H7 (cell line): ENCODE measurements at regions not wholly inside any gene's neighbourhood (a gene's known extent, or its start where the extent isn't known, plus 50 kb on each side); places are given as distances from the start of the nearest gene placed in this dataset.

Experiments
- DNase-seq: peaks from one replicate; pipeline ENCODE4 v3.0.0; 2012
- H3K27me3 ChIP-seq: 2 replicates; pipeline ENCODE4 v1.6.0; 2011; ENCODE audit warnings: mild to moderate bottlenecking, low read length; ENCODE audit not compliant: control insufficient read depth, insufficient read depth
- H3K36me3 ChIP-seq: replicated peaks from 2 replicates; pipeline ENCODE4 v1.5.1; 2011; ENCODE audit warnings: low read length; ENCODE audit not compliant: control insufficient read depth, insufficient read depth
- H3K4me3 ChIP-seq: 2 replicates; pipeline ENCODE4 v1.5.1; 2011; ENCODE audit warnings: low read depth, mild to moderate bottlenecking, control low read depth, low read length, moderate library complexity; ENCODE audit not compliant: insufficient read depth

DNA sequence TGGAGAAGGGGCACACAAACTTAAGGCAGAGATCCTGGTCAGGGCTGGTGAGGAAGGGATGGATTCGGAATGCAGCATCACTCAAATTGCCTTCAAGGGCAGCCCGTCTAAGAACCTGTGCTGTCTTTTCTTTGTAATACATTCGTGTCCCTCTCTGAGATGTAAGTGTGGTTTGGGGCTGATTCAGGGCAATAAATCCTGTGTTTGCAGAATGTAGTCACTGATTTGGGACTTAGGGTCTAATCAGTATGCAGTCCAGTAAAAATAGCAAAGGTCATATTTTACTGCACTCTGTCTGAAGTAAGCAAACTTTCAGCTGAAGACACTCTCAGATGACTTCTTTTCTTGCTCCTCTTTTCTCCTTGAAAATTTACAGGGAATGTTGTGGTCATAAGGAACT is 93.8 kb upstream of the C1QTNF9B start:
- no peak for DNase-seq
- Histone ChIP-seq H3K4me3 (no peak overlapping the region), H3K36me3 (no peaks in the 10 kb centered on the region; the same call in 1 of the 2 replicates), H3K27me3 (no peaks in the 10 kb centered on the region)

DNA sequence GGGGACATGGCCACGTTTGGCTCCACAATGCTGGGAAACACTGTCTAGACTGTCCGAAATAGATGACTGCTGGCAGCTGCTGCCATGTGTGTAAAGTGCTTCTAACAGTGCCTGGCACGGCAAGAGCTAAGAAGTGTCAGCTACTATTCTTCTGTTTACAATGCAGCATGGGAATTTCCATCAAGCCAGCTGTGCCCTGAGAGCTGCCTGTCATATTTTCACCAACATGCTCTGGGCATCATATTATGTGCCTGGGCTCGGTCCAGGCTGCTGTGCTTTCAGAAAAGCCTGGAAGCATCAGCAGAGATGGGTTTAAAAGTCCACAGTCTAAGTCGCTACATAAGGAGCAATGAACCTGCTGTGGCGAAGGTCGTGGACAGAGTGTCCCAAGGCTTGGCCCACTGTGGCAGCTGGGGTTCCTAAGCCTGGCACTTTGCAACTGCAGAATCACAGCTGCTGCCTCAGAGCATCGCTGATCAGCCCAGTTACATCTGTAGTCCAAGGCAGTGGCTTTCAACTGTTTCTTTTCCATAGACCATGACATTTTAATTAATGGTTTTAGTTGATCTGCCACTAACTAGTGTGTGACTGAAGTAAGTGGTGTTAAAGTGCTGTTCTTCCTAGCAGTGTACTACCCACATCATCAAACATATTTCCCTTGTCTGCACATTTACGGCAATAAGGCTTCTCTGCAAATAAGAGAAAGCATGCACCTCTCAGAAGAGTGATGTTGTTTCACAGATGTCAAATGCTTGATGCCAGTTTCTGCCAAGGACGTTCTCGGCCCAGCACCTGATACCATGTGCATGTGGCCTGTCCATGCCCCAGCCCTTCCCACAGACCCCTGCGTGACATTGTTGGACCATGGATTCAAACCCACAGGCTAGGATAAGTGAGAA is 95.7 kb upstream of the C1QTNF9B start:
- no peak for DNase-seq
- no peaks in the 10 kb centered on the region for H3K27me3 ChIP-seq
- H3K4me3 ChIP-seq = no peak overlapping the region
- H3K36me3 ChIP-seq = no peaks in the 10 kb centered on the region; the same call in 1 of the 2 replicates

- H3K27me3 ChIP-seq = no peaks in the 10 kb centered on the region
- no peaks in the 10 kb centered on the region; the same call in 1 of the 2 replicates for H3K36me3 ChIP-seq
- DNase-seq = no peak
- no peak overlapping the region for H3K4me3 ChIP-seq
Measured at GRCh38 chr13:23993680-23993985, 96.3 kb upstream of the C1QTNF9B start.

DNA sequence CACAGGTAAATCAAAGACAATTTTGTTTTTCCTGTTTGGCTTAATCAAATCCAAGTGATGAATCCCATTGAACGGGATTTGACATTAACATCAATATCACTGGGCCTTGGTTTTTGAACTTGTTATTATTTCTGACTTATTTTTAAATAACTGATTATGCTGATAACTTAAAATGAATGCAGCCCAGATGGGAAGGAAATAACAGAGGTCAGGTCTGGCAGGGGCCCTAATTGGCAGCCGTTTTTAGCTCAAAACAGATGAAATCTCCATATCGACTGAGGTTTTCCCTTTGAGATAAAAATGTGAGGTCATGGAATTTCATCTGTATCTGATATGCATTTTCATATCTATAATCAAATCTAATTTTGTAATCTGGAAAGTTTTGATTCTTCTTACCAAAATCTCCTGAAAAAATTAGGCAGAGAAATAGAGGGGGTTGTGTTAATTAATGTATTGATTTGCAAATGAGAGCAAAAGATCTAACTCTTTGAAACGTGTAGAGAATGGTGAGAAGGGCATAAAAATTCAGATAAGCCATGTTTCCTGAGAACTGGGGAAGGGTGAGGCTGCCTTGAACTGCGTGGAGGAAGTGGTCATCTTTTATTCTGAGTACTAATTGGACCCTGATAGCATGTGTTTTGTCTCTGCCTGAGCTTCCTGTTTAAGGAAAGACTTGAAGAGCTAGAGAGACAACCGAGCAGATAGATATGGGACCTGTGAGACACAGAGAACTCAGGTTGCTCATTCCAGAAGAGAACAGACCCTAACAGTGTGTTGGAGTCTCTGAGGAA is 98.2 kb upstream of the C1QTNF9B start:
- Histone ChIP-seq H3K36me3 (no peaks in the 10 kb centered on the region; the same call in 1 of the 2 replicates), H3K27me3 (no peaks in the 10 kb centered on the region), H3K4me3 (no peak overlapping the region)
- DNase-seq = no peak

DNA sequence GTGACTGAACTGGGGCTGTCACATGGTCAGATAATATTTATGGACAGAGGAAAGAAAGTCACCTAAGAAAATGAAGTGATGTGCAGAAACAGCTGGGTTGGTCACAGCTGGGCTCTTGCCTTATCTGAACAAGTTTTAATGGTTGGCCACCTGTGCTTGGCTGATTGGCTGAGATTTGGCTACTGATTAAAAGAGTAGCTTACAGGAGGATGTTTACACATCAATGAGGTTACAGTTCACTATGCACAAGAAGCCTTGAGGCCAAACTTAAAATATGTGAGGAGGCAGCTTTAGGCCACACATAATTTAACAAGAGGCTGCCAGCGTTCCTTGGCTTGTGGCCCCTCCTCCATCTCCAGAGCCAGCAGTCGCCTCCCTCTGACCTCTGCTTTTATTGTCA is 99.2 kb upstream of the C1QTNF9B start:
- no peaks in the 10 kb centered on the region for H3K27me3 ChIP-seq
- H3K4me3 ChIP-seq = no peak overlapping the region
- DNase-seq = no peak
- H3K36me3 ChIP-seq = no peaks in the 10 kb centered on the region; the same call in 1 of the 2 replicates

DNA sequence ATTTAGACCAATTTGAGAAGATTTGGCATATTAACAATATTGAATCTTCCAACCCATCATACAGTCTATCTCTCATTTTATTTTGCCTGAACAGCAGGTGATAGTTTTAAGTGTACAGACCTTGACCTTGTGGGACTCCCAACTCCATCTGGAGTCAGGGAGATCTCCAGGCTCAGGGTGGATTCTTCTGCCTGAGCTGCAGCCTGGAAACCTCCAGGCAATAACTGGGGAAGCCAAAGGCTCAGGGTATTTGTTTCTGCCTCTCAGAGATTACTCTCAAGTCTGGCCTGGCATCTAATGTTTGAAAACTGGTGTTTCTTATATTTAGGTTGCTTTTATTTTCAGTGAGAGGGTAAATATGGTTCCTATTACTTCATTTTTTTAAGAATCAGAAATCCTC is 102.1 kb upstream of the C1QTNF9B start:
- DNase-seq = no peak
- Histone ChIP-seq H3K4me3 (no peak overlapping the region), H3K36me3 (no peaks in the 10 kb centered on the region), H3K27me3 (no peaks in the 10 kb centered on the region)

DNA sequence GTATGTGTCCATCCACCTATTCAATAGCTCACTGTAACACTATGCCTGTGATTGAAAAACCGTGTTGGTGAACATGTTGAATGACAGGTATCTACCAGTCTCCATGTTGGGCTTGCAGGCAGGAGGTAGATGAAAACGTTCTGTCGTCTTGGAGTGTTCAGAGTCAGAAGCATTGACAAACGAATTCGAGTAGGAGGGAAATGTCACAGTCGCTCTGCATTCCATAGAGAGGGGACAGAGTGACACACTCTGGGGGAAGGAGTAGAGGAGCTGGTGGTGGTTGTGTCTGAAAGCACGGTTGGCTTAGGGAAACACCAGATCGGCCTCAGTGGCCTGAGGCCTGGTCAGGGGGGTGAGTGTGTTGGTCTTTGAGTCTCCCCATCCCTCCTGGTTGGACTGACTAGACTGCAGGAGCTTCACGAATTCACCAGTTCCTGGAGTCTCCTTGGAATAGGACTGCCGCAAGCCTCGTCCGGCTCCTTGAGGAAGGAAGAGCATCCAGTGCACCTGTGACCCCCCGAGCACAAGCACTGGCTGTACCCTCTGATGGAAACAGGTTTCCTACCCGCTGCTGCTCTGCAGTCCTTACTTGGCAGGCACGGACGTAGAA is 105.0 kb upstream of the C1QTNF9B start:
- DNase-seq = no peak
- Histone ChIP-seq H3K4me3 (no peak overlapping the region), H3K27me3 (no peaks in the 10 kb centered on the region), H3K36me3 (no peaks in the 10 kb centered on the region)

- H3K27me3 ChIP-seq = no peaks in the 10 kb centered on the region; the same call in 1 of the 2 replicates
- H3K36me3 ChIP-seq = no peaks in the 10 kb centered on the region
- no peak for DNase-seq
- no peak overlapping the region for H3K4me3 ChIP-seq
Measured at GRCh38 chr13:24004142-24004899, 107.0 kb upstream of the C1QTNF9B start.

GRCh38 chr13:24004971-24005370 is 107.7 kb upstream of the C1QTNF9B start:
- H3K36me3 ChIP-seq = no peaks in the 10 kb centered on the region
- no peak for DNase-seq
- no peaks in the 10 kb centered on the region; the same call in 1 of the 2 replicates for H3K27me3 ChIP-seq
- no peak overlapping the region for H3K4me3 ChIP-seq

DNA sequence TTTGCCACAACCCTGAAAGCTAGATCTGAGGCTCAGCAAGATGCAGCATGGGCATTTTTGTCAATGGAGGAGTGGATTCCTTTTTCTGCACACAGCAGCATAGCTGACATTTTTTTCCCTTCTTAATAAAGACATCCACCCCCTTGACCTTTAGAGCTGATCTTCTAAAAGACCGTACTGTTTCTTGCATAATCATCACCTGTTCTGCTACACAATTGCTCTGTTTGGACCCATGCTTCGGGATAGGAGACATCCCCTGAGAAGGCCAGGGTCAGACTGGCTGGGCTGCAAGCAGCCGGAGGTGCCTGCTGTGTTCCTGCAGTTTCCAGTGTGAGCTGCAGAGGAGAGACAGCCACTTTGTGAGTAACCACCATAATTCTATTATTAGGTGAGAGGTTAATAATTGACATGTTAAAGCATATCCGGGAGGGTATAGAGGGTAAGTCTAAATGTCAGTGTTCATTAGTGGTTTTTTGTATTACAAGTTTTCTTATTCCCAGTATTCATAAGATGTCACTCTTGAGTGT is 108.5 kb upstream of the C1QTNF9B start:
- no peaks in the 10 kb centered on the region for H3K36me3 ChIP-seq
- no peak overlapping the region for H3K4me3 ChIP-seq
- no peaks in the 10 kb centered on the region; the same call in 1 of the 2 replicates for H3K27me3 ChIP-seq
- no peak for DNase-seq

DNA sequence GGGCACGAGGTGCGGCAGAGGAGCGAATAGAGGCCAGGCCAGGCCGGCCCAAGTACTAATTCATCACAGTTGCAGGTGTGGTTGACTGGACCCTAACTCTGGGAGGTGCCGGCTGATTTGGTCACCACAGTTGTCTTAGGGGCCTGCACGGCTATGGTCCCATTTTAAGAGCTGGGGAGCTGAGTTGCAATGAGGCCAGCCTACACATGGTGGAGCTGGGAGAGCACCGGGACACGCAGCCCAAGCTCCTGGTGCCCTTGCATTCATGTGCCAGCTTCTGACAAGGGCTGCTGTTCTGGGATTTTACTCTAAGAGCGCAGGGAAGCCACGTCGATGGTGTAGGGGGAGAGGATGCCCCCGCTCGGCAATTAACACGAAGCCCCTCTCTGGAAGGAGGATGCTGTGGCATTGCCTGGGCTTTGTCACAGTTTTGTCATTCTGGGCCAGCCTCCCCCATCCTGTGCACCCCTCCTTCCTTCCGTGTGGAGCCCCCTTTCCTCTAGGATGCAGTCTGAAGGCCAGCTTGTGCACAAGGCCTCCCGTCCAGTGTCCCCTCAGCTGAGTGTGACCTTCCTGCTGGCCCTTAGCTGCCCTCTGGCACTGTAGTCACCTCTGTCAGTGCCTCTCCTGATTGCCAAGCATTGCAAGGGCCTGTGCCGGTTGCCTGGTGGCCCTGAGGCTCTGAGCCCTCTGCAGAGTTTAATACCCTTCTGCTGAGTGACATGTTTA is 109.4 kb upstream of the C1QTNF9B start:
- H3K4me3 ChIP-seq = no peak overlapping the region
- H3K27me3 ChIP-seq = no peaks in the 10 kb centered on the region; the same call in 1 of the 2 replicates
- no peaks in the 10 kb centered on the region for H3K36me3 ChIP-seq
- peak; percentile 40 for DNase-seq

DNA sequence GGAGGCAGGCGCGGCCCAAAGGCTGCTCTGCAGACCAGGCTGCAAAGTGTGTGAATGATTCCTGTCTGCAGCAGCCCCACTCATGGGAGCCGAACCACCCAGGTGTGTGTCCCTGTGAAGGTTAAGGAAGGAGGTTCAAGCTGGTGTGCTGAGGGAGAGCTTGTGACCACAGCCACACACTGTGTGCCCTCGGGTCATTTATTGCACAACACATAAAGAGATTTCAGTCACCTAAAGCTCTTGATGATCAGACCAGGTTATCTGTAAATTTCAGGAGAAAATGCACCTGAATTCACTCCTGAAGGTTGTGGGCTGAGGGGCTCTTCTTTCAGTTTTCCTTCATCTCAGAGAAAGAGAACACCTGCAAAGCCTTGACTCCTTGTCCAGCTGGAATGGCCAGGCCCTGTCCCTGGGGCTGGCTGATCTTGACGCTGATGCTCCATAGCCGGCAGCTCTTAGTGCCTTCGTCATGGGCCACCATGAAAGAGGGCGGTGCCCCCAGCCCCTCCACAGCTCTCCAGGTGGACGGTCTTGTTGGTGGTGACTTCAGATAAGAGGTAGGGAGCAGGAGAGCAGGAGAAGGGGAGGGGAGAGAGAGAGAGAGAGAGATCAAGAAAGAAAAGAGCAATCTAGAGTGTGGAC is 110.8 kb upstream of the C1QTNF9B start:
- no peaks in the 10 kb centered on the region for H3K36me3 ChIP-seq
- no peaks in the 10 kb centered on the region; the same call in 1 of the 2 replicates for H3K27me3 ChIP-seq
- no peak for DNase-seq
- H3K4me3 ChIP-seq = no peak overlapping the region

DNA sequence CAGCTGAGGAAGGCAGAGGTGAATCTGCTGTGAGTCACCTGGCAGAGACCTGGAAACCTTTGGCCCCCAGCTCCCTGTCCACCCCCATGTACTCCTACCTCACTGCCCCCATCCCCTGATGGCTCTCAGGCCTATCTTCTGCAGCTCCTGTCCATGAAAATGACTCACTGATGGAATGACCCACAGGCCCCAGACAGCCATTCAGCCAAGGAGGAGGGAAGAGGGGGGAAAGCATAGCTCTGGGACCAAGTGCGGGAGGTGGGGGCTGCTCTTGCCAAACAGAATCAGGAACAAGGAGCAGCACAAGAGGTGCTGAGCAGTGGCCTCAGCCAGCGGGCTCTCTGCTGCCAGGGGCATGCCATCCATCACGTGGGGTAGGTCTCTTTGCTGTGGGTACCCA is 111.4 kb upstream of the C1QTNF9B start:
- H3K27me3 ChIP-seq = no peaks in the 10 kb centered on the region; the same call in 1 of the 2 replicates

More for the DNA sequence above, 111.4 kb upstream of the C1QTNF9B start:
- Histone ChIP-seq H3K36me3 (no peaks in the 10 kb centered on the region), H3K4me3 (no peak overlapping the region)
- DNase-seq = no peak
